DND-41 (cell line): ENCODE measurements at regions not wholly inside any gene's neighbourhood (a gene's known extent, or its start where the extent isn't known, plus 50 kb on each side); places are given as distances from the start of the nearest gene placed in this dataset.
"Not testable (repeated sequence)": the region's sequence is repeated elsewhere in the genome, so short reads cannot be mapped to it uniquely, and the experiment has no call there.

Source experiments
- EZH2 ChIP-seq: IDR thresholded peaks from 3 replicates; pipeline ENCODE4 v1.6.1; 2012; ENCODE audit warnings: borderline replicate concordance, low read depth, mild to moderate bottlenecking, moderate library complexity, low read length, inconsistent platforms; ENCODE audit not compliant: severe bottlenecking
- TF ChIP-seq, protein P1 (sequence below): IDR thresholded peaks from 2 replicates; pipeline ENCODE4 v1.5.1; 2012; ENCODE audit warnings: borderline replicate concordance, low read length, moderate library complexity, mild to moderate bottlenecking; ENCODE audit not compliant: poor library complexity, severe bottlenecking; ENCODE audit errors: extremely low read depth

DNA sequence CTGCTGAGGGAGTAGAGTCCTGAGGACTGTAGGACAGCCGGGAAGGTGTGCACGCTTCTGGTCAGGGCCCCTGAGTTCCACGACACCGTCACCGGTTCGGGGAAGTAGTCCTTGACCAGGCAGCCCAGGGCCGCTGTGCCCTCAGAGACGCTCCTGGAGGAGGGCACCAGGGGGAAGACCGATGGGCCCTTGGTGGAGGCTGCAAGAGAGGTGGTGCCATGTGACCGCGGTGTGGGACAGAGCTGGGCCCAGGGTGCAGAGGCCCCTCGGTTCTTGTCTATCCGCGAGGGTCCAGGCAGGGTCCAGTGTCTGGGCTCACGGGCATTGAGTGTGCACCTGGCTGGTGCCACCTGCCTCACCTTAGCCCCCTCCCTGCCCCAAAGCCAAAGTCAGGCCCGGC is 143.3 kb downstream of the TMEM121 start:
- TF ChIP-seq, protein P1, sequence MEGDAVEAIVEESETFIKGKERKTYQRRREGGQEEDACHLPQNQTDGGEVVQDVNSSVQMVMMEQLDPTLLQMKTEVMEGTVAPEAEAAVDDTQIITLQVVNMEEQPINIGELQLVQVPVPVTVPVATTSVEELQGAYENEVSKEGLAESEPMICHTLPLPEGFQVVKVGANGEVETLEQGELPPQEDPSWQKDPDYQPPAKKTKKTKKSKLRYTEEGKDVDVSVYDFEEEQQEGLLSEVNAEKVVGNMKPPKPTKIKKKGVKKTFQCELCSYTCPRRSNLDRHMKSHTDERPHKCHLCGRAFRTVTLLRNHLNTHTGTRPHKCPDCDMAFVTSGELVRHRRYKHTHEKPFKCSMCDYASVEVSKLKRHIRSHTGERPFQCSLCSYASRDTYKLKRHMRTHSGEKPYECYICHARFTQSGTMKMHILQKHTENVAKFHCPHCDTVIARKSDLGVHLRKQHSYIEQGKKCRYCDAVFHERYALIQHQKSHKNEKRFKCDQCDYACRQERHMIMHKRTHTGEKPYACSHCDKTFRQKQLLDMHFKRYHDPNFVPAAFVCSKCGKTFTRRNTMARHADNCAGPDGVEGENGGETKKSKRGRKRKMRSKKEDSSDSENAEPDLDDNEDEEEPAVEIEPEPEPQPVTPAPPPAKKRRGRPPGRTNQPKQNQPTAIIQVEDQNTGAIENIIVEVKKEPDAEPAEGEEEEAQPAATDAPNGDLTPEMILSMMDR = not testable (repeated sequence)
- not testable (repeated sequence) for TF ChIP-seq EZH2
